AG04450 (cell line): ENCODE measurements at regions not wholly inside any gene's neighbourhood (a gene's known extent, or its start where the extent isn't known, plus 50 kb on each side); places are given as distances from the start of the nearest gene placed in this dataset.

Experiments used
- CTCF ChIA-PET: fragments of 300-600, 350-600 bp; formaldehyde crosslinking; extraction: SDS; loops from one replicate; lab custom pipeline; 2022; ENCODE audit warnings: antibody characterized with exemption, inconsistent platforms; lab: Charles Lee
- POLR2A ChIA-PET: fragments of 350-600 bp; formaldehyde crosslinking; extraction: SDS; loops from one replicate; lab custom pipeline; 2021; ENCODE audit warnings: antibody characterized with exemption, inconsistent platforms; lab: Yijun Ruan, JAX
- DNase-seq: peaks from one replicate; pipeline ENCODE4 v3.0.0-alpha.2; 2011; ENCODE audit warnings: low read depth, low spot score
- H3K27ac ChIP-seq: one replicate; pipeline ENCODE4 v1.5.1; 2012; ENCODE audit warnings: low read depth, low read length, control low read depth
- H3K27me3 ChIP-seq: one replicate; pipeline ENCODE4 v1.6.0; 2012; ENCODE audit warnings: low read length; ENCODE audit not compliant: control insufficient read depth, insufficient read depth
- H3K4me3 ChIP-seq: 2 replicates; pipeline ENCODE4 v1.5.1; 2011; ENCODE audit warnings: mild to moderate bottlenecking, low read depth, low read length, control low read depth
- H3K9me3 ChIP-seq: 2 replicates; pipeline ENCODE4 v1.5.1; 2012; ENCODE audit warnings: low read length; ENCODE audit not compliant: control insufficient read depth, insufficient read depth
- CTCF ChIP-seq: IDR thresholded peaks from 2 replicates; pipeline ENCODE4 v1.5.1; 2011; ENCODE audit warnings: low read depth, low read length, control low read depth, inconsistent platforms

DNA sequence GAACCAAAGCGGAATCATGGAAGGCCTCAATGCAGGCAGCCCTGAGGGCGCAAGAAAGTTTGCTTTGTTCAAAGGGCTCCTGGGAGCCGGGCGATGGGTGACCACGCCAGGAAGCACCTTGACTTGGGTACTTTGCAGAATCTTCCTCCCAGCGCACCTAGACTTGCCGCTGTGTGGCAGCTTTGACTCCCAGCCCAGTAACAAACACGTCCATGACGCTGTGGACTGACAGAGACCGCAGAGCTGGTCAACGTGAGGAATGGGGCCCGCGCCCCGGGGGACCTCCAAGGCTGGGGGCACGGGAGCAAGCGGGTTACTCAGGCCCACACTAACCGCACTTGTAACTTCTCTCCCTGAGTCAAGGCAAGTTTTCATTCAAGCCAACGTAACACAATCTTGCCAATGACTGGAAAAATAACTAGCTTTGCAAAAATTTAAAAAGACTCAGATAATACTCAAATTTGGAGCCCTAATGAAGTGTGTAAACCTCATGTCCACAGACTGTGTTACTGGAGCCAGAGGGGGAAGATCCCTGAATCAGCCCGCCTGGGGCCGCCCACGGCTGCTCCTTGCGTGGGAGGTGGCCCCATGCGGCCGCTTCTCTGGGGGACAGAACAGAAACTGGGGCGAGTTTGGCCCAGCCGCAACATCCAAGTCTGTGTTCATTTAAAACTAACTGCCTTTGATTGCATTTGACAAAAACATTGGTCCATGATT is 130.8 kb downstream of the DNAJB6 start:
- no peak for DNase-seq
- Histone ChIP-seq H3K4me3 (no peak overlapping the region), H3K27ac (no peak overlapping the region), H3K9me3 (peaks cover 46% of the 10 kb centered on the region), H3K27me3 (peaks cover 19% of the 10 kb centered on the region)
- POLR2A ChIA-PET: no interaction called here
- CTCF ChIA-PET: no interaction called here
- TF ChIP-seq CTCF: no peak

- no peak for TF ChIP-seq CTCF
- CTCF ChIA-PET: no interaction called here
These were observed 131.7 kb downstream of the DNAJB6 start for GRCh38 chr7:157468221-157469111.

GRCh38 chr7:157469181-157470016 is 132.6 kb downstream of the DNAJB6 start:
- POLR2A ChIA-PET: no interaction called here
- no peak for DNase-seq
- no peak overlapping the region for H3K27ac ChIP-seq
- H3K9me3 ChIP-seq: peaks cover 49% of the 10 kb centered on the region
- H3K4me3 ChIP-seq: no peak overlapping the region
- H3K27me3 ChIP-seq: peaks cover 19% of the 10 kb centered on the region
- CTCF ChIA-PET: no interaction called here
- no peak for TF ChIP-seq CTCF

More at GRCh38 chr7:157468221-157469111, 131.7 kb downstream of the DNAJB6 start:
- DNase-seq: no peak
- peaks cover 49% of the 10 kb centered on the region for H3K9me3 ChIP-seq
- H3K27me3 ChIP-seq: peaks cover 19% of the 10 kb centered on the region
- H3K27ac ChIP-seq: no peak overlapping the region
- POLR2A ChIA-PET: no interaction called here
- H3K4me3 ChIP-seq: no peak overlapping the region

DNA sequence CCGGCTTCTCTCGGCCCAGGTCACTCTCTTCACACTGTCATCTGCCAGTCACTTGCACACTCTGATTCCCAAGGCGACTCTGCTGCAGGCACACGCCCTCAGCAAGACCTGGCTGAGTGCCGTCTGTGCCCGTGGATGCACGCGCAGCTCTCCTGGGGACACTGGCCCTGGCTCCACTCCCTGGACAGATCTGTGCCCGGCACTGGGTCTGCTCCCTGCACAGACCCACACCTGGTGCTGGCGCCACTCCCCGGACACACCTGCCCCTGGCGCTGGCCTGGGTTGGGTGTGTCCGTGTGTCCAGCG is 133.2 kb downstream of the DNAJB6 start:
- ChIA-PET POLR2A (no interaction called here), CTCF (no interaction called here)
- Histone ChIP-seq H3K4me3 (no peak overlapping the region), H3K27me3 (peaks cover 16% of the 10 kb centered on the region), H3K9me3 (peaks cover 55% of the 10 kb centered on the region), H3K27ac (no peak overlapping the region)
- TF ChIP-seq CTCF: no peak
- no peak for DNase-seq
